IgD-negative memory B cell (primary cell): ENCODE measurements at regions not wholly inside any gene's neighbourhood (a gene's known extent, or its start where the extent isn't known, plus 50 kb on each side); places are given as distances from the start of the nearest gene placed in this dataset.

Experiments used
- H3K27ac Mint-ChIP-seq, 3 donors: one replicate each; pipeline ENCODE4 v1.8.0; 2020 to 2022; ENCODE audit warnings: mild to moderate bottlenecking in 3 of 3, mixed read lengths in 3 of 3, moderate library complexity in 1 of 3
- H3K27me3 Mint-ChIP-seq: one replicate; pipeline ENCODE4 v1.8.0; 2021; ENCODE audit warnings: mixed read lengths
- H3K36me3 Mint-ChIP-seq: one replicate; pipeline ENCODE4 v1.8.0; 2020; ENCODE audit warnings: mild to moderate bottlenecking, mixed read lengths
- H3K4me1 Mint-ChIP-seq, 3 donors: one replicate each; pipeline ENCODE4 v1.8.0; 2020 to 2022; ENCODE audit warnings: mixed read lengths in 3 of 3, mild to moderate bottlenecking in 1 of 3
- H3K4me3 Mint-ChIP-seq, 4 donors: one replicate each; pipeline ENCODE4 v1.8.0; 2020 to 2022; ENCODE audit warnings: mild to moderate bottlenecking in 4 of 4, mixed read lengths in 4 of 4, moderate library complexity in 3 of 4
- H3K9me3 Mint-ChIP-seq, 3 donors: one replicate each; pipeline ENCODE4 v1.8.0; 2020 to 2021; ENCODE audit warnings: mixed read lengths in 3 of 3, mild to moderate bottlenecking in 1 of 3

DNA sequence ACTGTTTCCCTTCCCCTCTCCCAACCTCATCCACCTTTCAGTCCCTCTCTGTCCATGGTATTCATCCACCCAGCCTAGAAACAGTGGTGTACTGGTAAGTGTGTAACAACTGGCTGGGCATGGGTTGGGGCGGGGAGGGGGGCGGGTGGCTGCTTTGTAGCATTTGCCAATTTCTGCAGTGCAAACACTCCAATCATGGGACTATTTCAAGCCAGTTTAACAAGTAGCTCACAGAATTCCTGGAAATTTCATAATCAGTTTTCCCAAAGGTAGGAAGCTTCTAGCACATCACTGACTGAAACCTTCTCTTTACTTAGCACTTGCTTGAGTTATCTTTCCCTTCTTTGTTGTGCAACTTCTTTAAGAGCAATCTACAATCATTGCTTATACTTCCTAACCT, 100.8 kb upstream of the WASF3 start:
- H3K27me3 Mint-ChIP-seq, result peaks cover 2% of the 10 kb centered on the region
- no peak overlapping the region for H3K4me3 Mint-ChIP-seq
- no peak overlapping the region for H3K27ac Mint-ChIP-seq
- peaks cover 0 to 1% (median 0%) of the 10 kb centered on the region in 3 donors for H3K9me3 Mint-ChIP-seq
- H3K36me3 Mint-ChIP-seq, result no peaks in the 10 kb centered on the region
- no peaks in the 10 kb centered on the region for H3K4me1 Mint-ChIP-seq

DNA sequence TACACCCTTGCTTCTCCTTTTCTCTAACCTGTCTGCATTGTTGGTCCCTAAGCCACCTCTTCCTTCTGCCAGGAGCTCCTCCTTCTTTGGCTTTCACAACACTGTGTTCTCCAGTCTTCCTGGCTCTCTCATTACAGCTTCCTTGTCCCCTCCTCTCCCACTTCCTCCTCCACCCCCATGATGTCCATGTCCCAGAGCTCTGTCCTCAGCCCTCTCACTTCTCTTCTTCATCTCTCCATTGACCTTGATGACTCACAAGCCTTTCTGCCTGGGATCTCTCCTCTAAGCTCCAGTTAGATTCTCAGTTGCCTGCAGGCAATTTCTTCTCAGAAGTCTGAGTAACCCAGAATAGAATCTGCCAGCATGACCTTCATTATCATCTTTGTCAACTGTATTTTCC, 100.3 kb upstream of the WASF3 start:
- no peaks in the 10 kb centered on the region for H3K36me3 Mint-ChIP-seq
- H3K4me1 Mint-ChIP-seq, result no peaks in the 10 kb centered on the region
- peak overlapping the region in 1 of 3 donors; percentile 72 for H3K27ac Mint-ChIP-seq
- H3K4me3 Mint-ChIP-seq, result no peak overlapping the region
- H3K27me3 Mint-ChIP-seq, result peaks cover 2% of the 10 kb centered on the region
- H3K9me3 Mint-ChIP-seq, result peaks cover 0 to 1% (median 0%) of the 10 kb centered on the region in 3 donors

DNA sequence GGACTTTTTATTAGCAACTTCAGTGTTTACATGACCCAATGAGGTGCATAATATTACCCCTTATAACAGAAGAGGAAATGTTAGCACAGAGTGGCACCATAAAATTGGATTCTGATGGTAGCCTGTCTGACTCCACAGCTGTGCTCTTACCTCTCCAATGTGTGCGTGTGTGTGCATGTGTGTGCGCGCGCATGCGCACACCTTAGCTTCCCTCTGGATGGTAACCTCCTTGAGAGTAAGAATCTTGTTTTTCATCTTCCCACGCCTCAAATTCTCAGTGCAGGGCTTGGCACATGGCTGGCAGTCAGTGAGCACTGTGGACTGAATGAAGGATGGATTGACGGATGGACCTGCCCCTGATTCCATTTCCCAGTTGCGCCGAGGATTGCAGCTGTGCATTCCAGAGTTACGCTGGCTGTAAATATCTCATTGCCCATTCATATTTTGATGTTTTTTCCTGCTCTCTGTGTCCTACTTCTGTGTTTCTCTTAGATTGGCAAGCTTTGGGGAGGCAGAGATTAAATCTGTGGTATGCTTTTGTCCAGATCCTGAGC, 99.2 kb upstream of the WASF3 start:
- H3K4me3 Mint-ChIP-seq, result no peak overlapping the region
- H3K4me1 Mint-ChIP-seq, result no peaks in the 10 kb centered on the region
- no peaks in the 10 kb centered on the region for H3K27me3 Mint-ChIP-seq
- H3K27ac Mint-ChIP-seq, result no peak overlapping the region
- no peaks in the 10 kb centered on the region for H3K36me3 Mint-ChIP-seq
- peaks cover 0 to 1% (median under 1%) of the 10 kb centered on the region in 3 donors for H3K9me3 Mint-ChIP-seq

DNA sequence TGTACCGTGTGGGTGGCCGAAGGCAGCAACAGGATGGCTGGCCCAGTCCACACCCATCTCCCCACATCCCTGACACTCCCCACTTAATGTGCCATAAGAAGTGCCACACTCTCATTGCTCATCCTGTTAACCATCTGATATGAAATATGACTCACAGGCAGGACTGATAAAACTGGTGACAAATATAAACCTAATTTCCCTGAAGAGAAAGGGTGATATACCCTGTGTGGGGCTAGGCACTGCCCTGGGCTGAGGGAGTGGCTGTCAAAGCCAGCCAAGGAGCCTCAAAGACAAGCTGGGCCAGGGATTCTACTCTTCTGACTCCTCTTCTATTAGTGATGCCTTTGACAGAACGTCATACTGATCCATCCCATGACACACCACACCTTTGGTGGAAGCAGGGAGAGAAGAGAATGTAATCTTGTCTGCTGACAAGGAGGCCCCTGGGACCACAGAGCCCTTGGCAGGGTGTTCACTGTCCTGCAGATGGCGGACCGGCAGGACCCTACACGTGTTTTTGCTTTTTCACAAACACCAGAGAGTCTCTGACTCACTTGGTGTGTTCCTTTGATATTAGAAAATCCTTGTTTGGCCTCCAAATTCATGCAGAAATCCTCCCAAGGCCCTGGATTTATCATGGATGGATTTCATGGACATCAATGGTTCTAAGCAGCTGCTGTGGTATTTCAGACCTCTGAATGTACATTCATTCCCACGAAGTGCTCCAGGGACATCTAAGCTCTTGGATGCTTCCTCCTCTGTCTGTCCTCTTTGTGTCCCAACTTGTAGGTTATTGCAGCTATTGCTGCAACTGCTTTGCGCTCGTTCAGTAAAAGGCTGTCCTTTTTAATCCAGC, 98.0 kb upstream of the WASF3 start:
- H3K4me1 Mint-ChIP-seq, result no peaks in the 10 kb centered on the region
- no peak overlapping the region for H3K27ac Mint-ChIP-seq
- H3K4me3 Mint-ChIP-seq, result no peak overlapping the region

DNA sequence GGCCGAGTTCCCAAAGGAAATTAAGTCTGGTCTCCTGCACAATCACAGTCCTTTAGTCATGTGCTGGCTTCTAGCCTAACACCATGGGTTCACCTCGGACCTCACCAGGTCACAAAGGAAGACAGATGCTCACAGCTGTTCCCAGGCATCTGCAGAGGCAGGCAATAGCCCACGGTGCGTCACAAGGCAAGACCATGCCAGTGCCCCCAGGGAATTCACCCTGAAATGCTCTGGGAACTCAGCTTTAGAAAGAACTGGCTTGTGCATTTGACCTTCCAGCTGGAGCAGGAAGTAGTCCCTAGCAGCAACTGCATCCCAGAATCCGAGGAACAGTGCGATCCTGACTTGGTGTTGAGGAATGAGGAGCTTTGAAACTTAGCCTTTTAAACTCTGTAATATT, 96.8 kb upstream of the WASF3 start:
- H3K27me3 Mint-ChIP-seq, result peaks cover 7% of the 10 kb centered on the region
- no peaks in the 10 kb centered on the region for H3K36me3 Mint-ChIP-seq
- H3K4me3 Mint-ChIP-seq, result no peak overlapping the region
- no peak overlapping the region for H3K27ac Mint-ChIP-seq
- H3K4me1 Mint-ChIP-seq, result no peaks in the 10 kb centered on the region
- H3K9me3 Mint-ChIP-seq, result peaks cover 0 to 2% (median 0%) of the 10 kb centered on the region in 3 donors

More for the DNA sequence above, 98.0 kb upstream of the WASF3 start:
- Mint-ChIP-seq H3K36me3 (no peaks in the 10 kb centered on the region), H3K9me3 (peaks cover 0 to 2% (median 1%) of the 10 kb centered on the region in 3 donors), H3K27me3 (peaks cover 3% of the 10 kb centered on the region)

DNA sequence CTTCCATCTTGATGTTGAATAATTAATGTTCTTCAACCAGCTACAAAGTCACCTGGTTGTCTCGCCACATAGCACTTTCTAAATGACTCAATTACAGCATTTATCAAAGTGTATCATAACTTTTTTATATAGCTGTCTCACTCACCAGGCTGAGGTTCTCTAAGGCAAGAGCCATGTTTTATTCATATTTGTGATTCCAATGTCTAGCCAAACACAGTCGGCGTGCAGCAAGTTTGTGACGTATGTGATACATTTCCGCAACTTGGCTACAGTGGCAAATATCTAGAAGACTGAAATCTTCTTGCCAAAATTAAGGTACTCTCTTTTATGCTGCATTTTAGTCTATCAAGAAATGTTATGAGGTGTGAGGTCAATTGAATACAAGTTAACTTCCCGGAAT, 94.2 kb upstream of the WASF3 start:
- H3K27ac Mint-ChIP-seq, result no peak overlapping the region
- no peak overlapping the region for H3K4me3 Mint-ChIP-seq
- no peaks in the 10 kb centered on the region for H3K36me3 Mint-ChIP-seq
- H3K27me3 Mint-ChIP-seq, result peaks cover 9% of the 10 kb centered on the region
- H3K4me1 Mint-ChIP-seq, result no peaks in the 10 kb centered on the region
- peaks cover 0 to 2% (median 0%) of the 10 kb centered on the region in 3 donors for H3K9me3 Mint-ChIP-seq

DNA sequence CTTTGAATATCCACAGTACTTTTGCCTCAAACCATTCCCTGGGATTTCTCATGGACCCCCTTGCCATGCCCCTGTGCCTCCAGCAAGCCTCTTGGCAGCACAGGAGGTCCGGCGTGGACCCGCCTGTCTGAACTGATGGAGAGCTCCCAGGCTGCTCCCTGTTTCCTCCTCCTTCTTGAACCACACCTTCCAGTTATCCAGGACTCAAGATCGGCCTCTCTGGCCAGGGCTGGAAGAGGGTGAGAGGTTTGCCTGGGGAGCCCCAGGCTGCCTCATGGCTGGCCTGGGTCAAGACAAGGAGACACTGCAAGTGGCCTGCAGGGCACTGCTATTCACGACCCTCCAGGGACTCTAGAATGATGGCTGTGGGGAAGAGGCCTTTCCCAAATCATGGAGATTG, 93.6 kb upstream of the WASF3 start:
- no peaks in the 10 kb centered on the region for H3K36me3 Mint-ChIP-seq
- no peak overlapping the region for H3K27ac Mint-ChIP-seq
- H3K4me1 Mint-ChIP-seq, result no peaks in the 10 kb centered on the region
- peaks cover 0 to 2% (median 0%) of the 10 kb centered on the region in 3 donors for H3K9me3 Mint-ChIP-seq
- H3K4me3 Mint-ChIP-seq, result no peak overlapping the region
- peaks cover 11% of the 10 kb centered on the region for H3K27me3 Mint-ChIP-seq

DNA sequence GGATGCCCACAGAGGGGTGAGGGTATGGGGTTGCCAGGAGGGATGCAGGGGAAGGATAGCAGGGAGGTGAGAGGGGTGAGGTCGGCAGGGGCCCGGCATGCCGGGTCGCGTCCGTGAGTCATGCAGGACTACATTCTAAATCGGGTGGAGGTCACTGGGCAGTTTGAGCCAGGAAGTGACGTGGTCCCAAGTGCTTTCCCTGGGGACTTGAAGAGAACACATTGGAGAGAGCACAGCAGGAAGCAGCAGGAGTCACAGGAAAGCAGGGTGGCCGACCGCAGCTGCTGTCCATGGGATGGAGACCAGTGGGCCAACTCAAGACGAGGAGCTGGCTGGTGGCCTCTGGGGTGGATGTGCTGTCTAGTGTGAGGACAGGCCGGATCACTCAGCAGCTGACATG, 92.0 kb upstream of the WASF3 start:
- Mint-ChIP-seq H3K4me3 (no peak overlapping the region), H3K27ac (no peak overlapping the region), H3K27me3 (peaks cover 11% of the 10 kb centered on the region)

DNA sequence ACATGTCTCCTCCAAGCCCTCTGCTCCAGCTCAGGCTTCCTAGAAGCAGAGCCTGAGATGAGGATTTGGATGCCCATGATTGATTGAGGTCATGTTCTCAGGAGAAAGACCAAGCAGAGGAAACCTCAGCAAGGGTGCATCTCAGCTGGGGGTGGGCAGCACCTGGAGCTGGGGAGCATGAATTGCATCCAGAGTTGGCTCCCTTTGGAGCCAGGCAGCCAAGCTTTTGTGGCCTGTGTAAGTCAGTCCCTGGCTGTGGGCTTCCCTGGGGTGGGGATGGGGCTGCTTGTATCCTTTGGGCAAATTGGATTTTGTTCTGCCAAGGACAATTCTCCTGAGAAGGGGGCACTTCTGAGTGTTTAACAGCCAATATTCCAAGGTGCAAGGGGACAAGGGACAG, 91.5 kb upstream of the WASF3 start:
- H3K27me3 Mint-ChIP-seq, result peaks cover 11% of the 10 kb centered on the region
- no peaks in the 10 kb centered on the region for H3K4me1 Mint-ChIP-seq
- no peak overlapping the region for H3K27ac Mint-ChIP-seq
- peaks cover 0 to 2% (median 0%) of the 10 kb centered on the region in 3 donors for H3K9me3 Mint-ChIP-seq
- no peaks in the 10 kb centered on the region for H3K36me3 Mint-ChIP-seq
- H3K4me3 Mint-ChIP-seq, result no peak overlapping the region

More for the DNA sequence above, 92.0 kb upstream of the WASF3 start:
- Mint-ChIP-seq H3K36me3 (no peaks in the 10 kb centered on the region), H3K9me3 (peaks cover 0 to 2% (median 0%) of the 10 kb centered on the region in 3 donors), H3K4me1 (no peaks in the 10 kb centered on the region)

DNA sequence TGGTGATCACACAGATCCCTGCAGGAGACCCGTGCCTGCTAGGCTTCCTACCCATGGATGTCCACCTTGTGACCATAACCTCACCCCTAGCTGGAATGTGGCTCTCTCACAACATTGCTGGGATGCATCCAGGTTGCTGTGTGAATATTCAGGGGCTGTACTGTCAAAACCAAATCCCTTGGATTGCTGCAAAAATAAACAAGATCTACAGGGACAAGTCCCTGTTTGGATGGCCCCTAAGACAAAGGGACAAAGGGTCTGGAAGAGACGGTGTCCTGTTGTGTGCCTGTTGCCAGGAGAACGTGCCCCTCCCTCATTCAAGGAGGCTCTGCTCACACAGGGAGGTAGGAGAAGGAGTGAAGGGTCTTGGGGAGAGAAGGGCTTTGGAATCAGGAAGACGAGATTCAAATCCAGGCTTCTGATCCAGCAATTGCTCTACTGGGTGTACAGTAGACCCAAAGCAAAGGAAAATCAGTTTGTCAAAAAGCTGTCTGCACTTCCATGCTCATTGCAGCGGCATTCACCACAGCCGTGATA, 89.2 kb upstream of the WASF3 start:
- Mint-ChIP-seq H3K36me3 (no peaks in the 10 kb centered on the region), H3K27me3 (peaks cover 11% of the 10 kb centered on the region), H3K4me1 (no peaks in the 10 kb centered on the region), H3K4me3 (no peak overlapping the region), H3K27ac (peak overlapping the region in 1 of 3 donors; percentile 16), H3K9me3 (peaks cover 0 to 1% (median 0%) of the 10 kb centered on the region in 3 donors)

DNA sequence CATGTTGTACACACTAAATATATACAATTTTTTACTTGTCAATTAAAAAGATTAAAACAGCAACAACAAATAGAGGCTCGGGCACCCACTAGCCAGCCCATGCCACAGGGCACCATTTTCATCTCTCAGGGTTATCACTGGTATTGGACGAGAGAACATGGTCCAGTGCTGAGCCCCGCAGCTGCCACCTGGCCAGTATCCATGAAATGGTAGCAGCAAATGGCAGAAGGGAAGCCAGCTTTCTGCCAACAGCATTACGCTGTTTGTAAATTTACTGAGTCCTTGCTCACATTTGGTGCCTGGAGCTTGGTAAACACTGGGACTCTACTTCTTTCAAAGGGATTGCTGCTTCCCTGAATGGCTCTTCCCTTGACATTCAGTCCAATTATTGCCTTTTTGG, 87.9 kb upstream of the WASF3 start:
- Mint-ChIP-seq H3K27me3 (peaks cover 9% of the 10 kb centered on the region), H3K4me3 (no peak overlapping the region), H3K36me3 (peaks cover 1% of the 10 kb centered on the region)

DNA sequence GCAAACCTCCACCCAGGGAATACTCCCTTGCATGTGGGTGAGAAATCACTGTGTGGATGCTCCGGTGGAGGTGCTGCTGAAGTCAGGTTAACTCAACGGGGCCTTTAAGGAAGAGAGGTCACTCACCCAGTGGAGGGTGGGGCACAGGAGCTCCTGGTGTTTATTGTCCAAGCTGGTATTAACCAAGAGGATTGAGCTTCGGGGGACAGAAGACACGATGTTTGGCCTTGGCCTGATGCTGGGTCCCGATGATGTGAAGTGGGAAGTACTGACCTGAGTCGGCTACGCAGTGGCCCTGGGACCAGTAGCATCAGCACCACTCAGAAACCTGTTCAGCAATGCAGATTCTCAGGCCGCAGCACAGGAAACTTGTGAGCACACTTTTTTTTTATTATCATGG, 85.7 kb upstream of the WASF3 start:
- Mint-ChIP-seq H3K9me3 (no peaks in the 10 kb centered on the region), H3K4me1 (peaks cover 0 to 6% (median 0%) of the 10 kb centered on the region in 3 donors), H3K36me3 (peaks cover 1% of the 10 kb centered on the region), H3K27me3 (peaks cover 9% of the 10 kb centered on the region), H3K4me3 (no peak overlapping the region), H3K27ac (no peak overlapping the region)

More for the DNA sequence above, 87.9 kb upstream of the WASF3 start:
- no peak overlapping the region for H3K27ac Mint-ChIP-seq
- no peaks in the 10 kb centered on the region for H3K4me1 Mint-ChIP-seq
- no peaks in the 10 kb centered on the region for H3K9me3 Mint-ChIP-seq

DNA sequence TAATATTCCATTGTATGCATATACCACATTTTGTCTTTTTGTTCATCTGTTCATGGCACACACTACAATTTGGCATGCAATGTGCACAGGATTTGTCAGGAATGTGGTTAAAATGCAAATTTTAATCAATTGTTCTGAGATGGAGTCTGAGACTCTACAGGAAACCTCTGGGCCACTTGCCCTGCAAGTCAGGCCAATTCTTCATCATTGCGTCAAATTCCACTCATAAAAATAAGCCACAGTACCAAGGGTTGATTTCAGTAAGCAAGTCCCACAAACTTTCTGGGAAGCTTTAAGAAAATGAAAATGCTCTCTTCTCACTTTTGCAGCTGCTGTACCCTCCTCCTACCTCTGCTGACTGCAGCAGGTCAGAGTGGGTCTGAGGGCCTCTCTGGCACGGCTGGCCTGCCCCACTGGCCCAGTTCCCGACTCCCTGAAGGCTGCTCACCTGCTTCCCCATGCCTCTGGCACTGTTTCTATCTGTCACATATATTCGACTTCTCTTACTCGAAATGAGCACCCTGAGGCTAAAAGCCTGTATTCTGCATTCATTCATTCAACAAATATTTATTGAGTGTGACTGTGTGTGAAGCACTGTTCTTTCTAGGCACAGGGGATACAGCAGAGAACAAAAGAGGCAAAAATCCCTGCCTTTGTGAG, 83.8 kb upstream of the WASF3 start:
- Mint-ChIP-seq H3K36me3 (peaks cover 1% of the 10 kb centered on the region), H3K27ac (no peak overlapping the region), H3K4me1 (peaks cover 0 to 7% (median 0%) of the 10 kb centered on the region in 3 donors), H3K9me3 (no peaks in the 10 kb centered on the region), H3K4me3 (no peak overlapping the region), H3K27me3 (peaks cover 8% of the 10 kb centered on the region)

DNA sequence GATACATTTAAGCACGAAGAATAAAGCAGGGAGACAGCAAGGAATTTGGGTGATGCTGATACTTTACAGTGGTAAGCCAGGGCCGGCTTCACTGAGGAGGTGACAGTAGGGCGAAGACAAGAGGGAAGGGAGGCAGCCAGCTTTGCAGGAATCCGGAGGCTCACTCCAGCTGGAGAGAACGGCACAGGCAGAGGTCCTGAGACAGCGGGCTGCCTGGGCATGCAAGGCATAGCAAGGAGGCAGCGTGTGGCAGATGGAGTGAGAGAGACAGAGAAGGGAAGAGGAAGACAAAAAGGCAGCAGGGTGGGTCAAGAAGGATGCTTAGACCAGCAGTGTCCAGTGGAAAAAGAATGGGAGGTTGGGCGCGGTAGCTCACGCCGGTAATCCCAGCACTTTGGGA, 83.2 kb upstream of the WASF3 start:
- Mint-ChIP-seq H3K27ac (no peak overlapping the region), H3K4me3 (no peak overlapping the region), H3K9me3 (no peaks in the 10 kb centered on the region), H3K36me3 (peaks cover 1% of the 10 kb centered on the region), H3K4me1 (peaks cover 0 to 7% (median 0%) of the 10 kb centered on the region in 3 donors), H3K27me3 (peaks cover 8% of the 10 kb centered on the region)
